T1000 (cell line): ENCODE measurements at regions not wholly inside any gene's neighbourhood (a gene's known extent, or its start where the extent isn't known, plus 50 kb on each side); places are given as distances from the start of the nearest gene placed in this dataset.

Source experiments
- DNase-seq: peaks from one replicate; lab custom pipeline; 2025; ENCODE audit warnings: mixed read lengths; lab: John Stamatoyannopoulos, UW

DNA sequence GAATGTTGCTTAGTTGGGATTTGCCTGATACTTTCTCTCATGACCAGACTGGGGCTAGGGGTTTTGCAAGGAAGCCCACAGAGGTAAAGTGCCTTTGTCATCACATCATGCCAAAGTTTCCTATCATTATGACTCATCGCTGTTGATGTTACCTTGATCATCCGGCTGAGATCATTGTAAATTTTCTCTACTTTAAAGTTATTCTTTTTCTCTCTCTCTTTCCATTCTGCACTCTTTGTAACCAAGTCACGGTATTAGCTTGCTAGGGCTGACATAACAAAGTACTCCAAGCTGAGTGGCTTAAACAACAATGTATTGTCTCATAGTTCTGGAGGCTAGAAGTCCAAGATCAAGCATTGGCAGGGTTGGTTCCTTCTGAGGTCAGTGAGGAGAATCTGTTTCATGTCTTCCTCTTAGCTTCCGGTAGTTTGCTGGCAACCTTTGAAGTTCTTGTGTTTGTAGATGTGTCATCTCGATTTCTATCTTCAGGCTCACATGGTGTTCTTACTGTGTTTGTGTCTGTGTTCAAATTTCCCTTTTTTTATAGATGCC is 113.0 kb downstream of the DTHD1 start:
- DNase-seq, result no peak

GRCh38 chr4:36399762-36400353 is 118.4 kb downstream of the DTHD1 start:
- DNase-seq, result no peak

GRCh38 chr4:36402008-36402758 is 120.8 kb downstream of the DTHD1 start:
- no peak for DNase-seq

DNA sequence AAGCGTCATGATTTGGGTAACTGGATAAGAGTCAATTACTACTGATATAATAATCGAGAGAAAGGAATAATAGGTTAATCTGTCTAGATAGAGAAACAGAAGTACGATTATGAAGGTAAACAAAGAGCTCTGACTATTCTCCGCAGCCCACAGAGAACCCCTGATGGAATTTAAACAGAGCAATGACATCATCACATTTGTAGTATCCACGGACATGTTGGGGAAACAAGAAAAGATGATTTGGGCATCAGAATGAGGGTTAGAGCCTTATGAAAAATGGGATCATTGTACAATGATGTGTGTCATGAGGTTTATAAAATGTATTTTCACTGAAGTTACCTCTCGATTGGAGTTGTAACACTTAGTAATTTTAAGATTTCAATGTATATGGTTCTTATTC is 129.9 kb downstream of the DTHD1 start:
- no peak for DNase-seq

- no peak for DNase-seq
Observed at GRCh38 chr4:36414248-36414647, 132.8 kb downstream of the DTHD1 start.

DNA sequence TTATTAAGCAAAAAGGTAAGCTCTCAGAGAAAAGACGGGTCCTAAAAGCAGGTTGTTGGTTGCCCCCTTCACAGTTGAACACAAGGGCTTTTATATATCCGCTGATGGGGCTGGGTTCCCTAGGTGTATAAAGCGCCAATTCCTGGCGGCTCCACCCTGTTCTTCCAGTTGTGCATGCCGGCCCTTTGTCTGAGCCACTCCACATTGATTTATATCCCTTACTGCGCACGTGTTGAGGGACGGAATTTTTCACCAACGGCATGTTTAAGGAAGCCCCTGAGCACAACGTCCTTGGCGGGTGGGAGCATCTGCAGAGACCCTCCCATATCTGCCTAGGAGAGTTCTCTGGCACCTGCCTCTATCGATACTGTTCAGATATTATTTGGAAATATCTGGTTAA is 135.7 kb downstream of the DTHD1 start:
- no peak for DNase-seq

DNA sequence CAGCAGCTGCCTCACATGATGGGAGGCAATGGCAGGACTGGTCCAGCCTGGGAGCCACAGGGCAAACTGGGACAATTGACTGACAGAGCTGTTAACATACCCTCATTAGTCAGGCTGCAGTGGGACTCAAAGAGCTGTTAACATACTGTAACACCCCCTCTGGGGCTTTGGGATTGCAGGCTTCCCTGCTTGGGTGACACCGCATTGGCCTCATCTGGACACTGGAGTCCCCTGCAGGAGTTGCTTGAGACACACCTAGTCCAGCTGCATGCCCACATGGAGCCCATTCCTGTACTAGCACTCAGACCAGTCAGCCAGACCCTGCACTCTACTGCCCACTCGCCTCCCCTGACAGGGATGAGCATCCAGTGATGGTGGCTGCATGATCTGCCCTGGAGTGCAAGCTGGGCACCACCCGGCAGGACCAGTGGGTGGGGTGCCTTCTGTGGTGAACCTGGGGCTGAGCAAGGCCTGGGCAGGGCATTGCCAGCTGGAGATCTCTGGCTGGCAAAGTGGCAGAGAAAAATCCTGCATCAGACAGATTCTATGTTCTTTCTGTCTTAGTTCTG is 138.8 kb downstream of the DTHD1 start:
- DNase-seq, result no peak

DNA sequence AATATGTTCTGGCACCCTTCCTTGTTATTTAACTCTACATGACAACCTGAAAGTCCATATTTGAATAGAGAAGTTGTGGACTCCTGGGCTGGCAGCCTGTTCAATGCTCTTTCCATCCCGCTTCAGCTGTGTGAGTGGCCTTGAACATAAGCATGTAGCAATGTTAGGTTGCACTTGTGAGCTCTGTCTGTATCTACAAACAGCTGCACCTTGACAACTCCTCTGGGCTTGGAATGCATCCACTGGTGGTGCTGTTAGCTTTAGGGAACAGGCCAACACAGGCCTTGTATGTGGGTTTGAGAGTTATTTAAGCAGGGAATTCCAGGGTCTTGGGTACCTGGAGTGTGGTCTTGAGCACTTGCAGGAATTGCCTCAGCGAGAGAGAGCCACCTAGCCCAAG is 141.2 kb downstream of the DTHD1 start:
- DNase-seq, result no peak

- no peak for DNase-seq
Observed at GRCh38 chr4:36426741-36427140, 145.3 kb downstream of the DTHD1 start.

DNA sequence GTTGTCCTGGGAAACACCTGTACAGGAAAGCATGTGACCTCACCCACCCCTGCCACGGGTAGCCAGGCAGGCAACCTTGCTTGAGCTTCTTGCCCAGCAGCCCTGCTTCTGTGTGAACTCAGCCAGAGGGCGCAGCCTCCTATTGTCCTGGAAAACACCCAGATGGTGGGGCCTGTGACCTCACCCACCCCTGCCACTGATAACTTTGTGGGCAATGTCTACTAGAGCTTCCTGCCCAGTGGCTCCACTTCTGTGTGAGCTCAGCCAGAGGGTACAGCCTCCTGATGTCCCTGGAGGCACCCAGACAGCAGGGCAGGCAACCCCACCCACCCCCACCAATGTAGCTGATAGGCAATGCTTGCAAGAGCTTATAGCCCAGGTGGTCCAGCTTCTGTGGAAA is 146.3 kb downstream of the DTHD1 start:
- DNase-seq, result no peak

DNA sequence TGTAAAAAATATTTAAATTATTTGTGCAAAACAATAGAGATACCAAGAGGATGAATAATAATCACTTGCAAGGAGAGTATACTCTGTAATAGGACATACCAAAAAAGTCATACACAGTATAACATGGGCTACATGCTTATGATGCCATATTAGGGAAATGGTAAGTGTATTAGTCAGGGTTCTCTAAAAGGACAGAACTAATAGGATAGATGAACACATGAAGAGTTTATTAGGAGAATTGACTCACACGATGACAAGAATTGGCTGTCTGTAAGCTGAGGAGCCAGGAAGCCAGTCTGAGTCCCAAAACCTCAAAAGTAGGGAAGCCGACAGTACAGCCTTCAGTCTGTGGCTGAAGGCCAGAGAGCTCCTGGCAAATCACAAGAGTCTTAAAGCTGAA is 151.2 kb downstream of the DTHD1 start:
- DNase-seq, result no peak

GRCh38 chr4:36439556-36439955 is 158.1 kb downstream of the DTHD1 start:
- no peak for DNase-seq

DNA sequence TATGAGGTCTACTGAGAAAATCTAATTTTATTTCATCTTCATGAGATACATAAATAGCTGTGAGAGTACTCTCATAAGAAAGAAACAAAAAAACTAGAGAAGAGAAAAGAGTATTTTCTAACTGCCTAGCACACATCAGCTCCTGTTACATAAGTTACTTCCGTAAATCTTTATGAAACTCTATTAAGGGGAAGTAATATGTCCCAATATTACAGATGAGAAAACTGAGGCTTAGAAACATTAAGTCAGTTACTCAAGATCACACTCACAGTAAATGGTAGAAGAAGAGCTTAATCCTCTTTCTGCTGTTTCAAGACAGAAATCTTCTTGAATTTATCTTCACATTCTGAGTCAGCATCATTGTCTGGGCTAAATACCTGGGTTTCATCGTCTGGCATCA is 164.1 kb downstream of the DTHD1 start:
- no peak for DNase-seq

GRCh38 chr4:36446275-36446674 is 164.9 kb downstream of the DTHD1 start:
- DNase-seq, result no peak

DNA sequence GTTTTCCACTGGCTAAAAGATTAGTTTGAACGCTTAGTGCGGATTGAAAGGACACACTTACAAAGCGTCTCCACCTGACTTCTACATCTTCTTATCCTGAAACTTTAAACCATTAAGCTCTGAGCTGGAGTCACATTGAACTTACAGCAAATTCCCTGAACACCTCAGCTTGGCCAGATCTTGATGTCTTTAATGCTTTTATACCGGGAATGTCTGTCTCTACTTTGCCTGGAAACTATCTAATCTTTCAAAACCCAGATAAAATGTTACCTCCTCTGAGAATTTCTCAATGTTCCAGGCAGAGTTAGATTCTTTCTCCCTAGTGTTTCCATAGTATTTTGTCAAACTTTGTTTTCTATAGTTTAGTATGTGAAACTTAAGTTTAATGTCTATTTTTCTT is 179.9 kb downstream of the DTHD1 start:
- no peak for DNase-seq

GRCh38 chr4:36467670-36468069 is 186.3 kb downstream of the DTHD1 start:
- DNase-seq, result no peak

GRCh38 chr4:36471903-36472302 is 190.5 kb downstream of the DTHD1 start:
- DNase-seq, result no peak

DNA sequence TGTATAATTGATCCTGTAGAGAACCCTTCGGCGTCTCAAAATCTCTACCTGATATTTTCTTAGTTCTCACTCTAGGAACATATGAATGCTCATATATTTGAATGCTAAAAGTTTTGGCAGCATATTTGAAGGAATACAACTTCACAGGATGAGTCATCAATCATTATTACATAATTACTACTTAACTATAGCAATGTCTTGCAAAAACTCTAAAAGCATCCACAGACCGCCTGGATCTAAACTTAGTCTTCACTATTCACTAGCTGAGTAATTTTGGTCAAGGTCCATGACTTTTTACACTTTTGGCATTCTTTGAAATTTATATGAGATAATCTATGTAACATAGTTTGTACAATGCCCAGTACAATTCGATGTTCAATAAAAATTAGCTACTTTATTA is 194.7 kb downstream of the DTHD1 start:
- DNase-seq, result no peak

GRCh38 chr4:36477861-36478260 is 196.4 kb downstream of the DTHD1 start:
- no peak for DNase-seq

- DNase-seq, result no peak
Observed at GRCh38 chr4:36485885-36486284, 204.5 kb downstream of the DTHD1 start.

DNA sequence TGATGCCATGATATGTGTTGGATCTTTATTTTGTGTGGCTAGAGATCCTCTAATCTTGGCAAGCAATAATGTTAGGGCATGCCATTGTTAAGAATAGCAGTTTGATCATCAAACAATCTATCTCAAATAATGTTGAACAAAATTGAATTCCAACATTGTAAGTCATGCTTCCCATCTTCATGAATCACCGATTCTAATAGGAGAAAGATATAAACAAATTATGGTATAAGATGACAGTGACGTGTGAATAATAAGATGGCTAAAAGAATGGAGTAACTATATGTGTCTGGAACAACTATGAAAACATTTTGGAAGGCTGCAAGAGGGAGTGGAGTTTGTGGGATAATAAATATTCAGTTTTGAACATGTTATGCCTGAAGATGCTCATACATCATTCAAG is 208.4 kb downstream of the DTHD1 start:
- DNase-seq, result no peak

- no peak for DNase-seq
Observed at GRCh38 chr4:36492041-36492440, 210.6 kb downstream of the DTHD1 start.

- DNase-seq, result no peak
Observed at GRCh38 chr4:36492590-36492989, 211.2 kb downstream of the DTHD1 start.
